Loucy (cell line): ENCODE measurements at regions not wholly inside any gene's neighbourhood (a gene's known extent, or its start where the extent isn't known, plus 50 kb on each side); places are given as distances from the start of the nearest gene placed in this dataset.

Experiments used
- H2AFZ ChIP-seq: fragments of 200-600 bp; sonication (generic); 2 replicates; pipeline ENCODE4 v1.6.0; 2016; ENCODE audit warnings: antibody characterized with exemption, mild to moderate bottlenecking, low read length, moderate library complexity
- H3F3A ChIP-seq: fragments of 200-600 bp; 2 replicates; pipeline ENCODE4 v1.6.0; 2016; ENCODE audit warnings: antibody characterized with exemption, low read depth, mild to moderate bottlenecking
- H3K27me3 ChIP-seq: fragments of 200-600 bp; sonication (generic); 2 replicates; pipeline ENCODE4 v1.6.1; 2014; ENCODE audit warnings: low read length, mild to moderate bottlenecking; ENCODE audit not compliant: insufficient read depth, poor library complexity, severe bottlenecking
- H3K36me3 ChIP-seq: fragments of 200-600 bp; sonication (generic); 2 replicates; pipeline ENCODE4 v1.6.1; 2016; ENCODE audit warnings: low read length; ENCODE audit not compliant: insufficient read depth
- H3K4me1 ChIP-seq: fragments of 200-600 bp; sonication (generic); 2 replicates; pipeline ENCODE4 v1.5.1; 2014; ENCODE audit warnings: low read length, mild to moderate bottlenecking; ENCODE audit not compliant: insufficient read depth, poor library complexity, severe bottlenecking
- H3K4me2 ChIP-seq: fragments of 200-600 bp; sonication (generic); 2 replicates; pipeline ENCODE4 v1.6.0; 2014; ENCODE audit warnings: antibody characterized with exemption, low read length, low read depth, mild to moderate bottlenecking; ENCODE audit not compliant: poor library complexity, severe bottlenecking
- H3K4me3 ChIP-seq: fragments of 200-600 bp; sonication (generic); 2 replicates; pipeline ENCODE4 v1.5.1; 2014; ENCODE audit warnings: low read length, mild to moderate bottlenecking, mixed read lengths; ENCODE audit not compliant: poor library complexity, severe bottlenecking
- H3K79me2 ChIP-seq: fragments of 200-600 bp; sonication (generic); 2 replicates; pipeline ENCODE4 v1.6.1; 2014; ENCODE audit warnings: low read length; ENCODE audit not compliant: insufficient read depth
- H3K9ac ChIP-seq: fragments of 200-600 bp; sonication (generic); 2 replicates; pipeline ENCODE4 v1.6.0; 2014; ENCODE audit warnings: mild to moderate bottlenecking, low read depth, low read length, moderate library complexity; ENCODE audit not compliant: poor library complexity, severe bottlenecking
- H3K9me2 ChIP-seq: fragments of 200-600 bp; sonication (generic); replicated peaks from 2 replicates; pipeline ENCODE4 v1.6.1; 2016; ENCODE audit warnings: low read depth, low read length, mixed read lengths
- H3K9me3 ChIP-seq: fragments of 200-600 bp; sonication (generic); 2 replicates; pipeline ENCODE4 v1.6.1; 2014; ENCODE audit warnings: mild to moderate bottlenecking, antibody characterized with exemption, low read length, low read depth; ENCODE audit not compliant: insufficient read depth
- H4K20me1 ChIP-seq: fragments of 200-600 bp; sonication (generic); 2 replicates; pipeline ENCODE4 v1.6.0; 2014; ENCODE audit warnings: antibody characterized with exemption, low read length, mild to moderate bottlenecking; ENCODE audit not compliant: insufficient read depth, poor library complexity, severe bottlenecking
- CTCF ChIP-seq: fragments of 200-600 bp; sonication (generic); conservative IDR thresholded peaks from 2 replicates; pipeline ENCODE4 v1.5.1; 2014; ENCODE audit warnings: mild to moderate bottlenecking, antibody characterized with exemption, low read length
- EZH2phosphoT487 ChIP-seq: fragments of 200-600 bp; IDR thresholded peaks from 2 replicates; pipeline ENCODE4 v1.6.1; 2018; ENCODE audit warnings: antibody characterized with exemption, mild to moderate bottlenecking, moderate library complexity, borderline replicate concordance

GRCh38 chr5:34504967-34505366 lies 151.2 kb upstream of the RAI14 start:
- Histone ChIP-seq H3K9me3 (no peaks in the 10 kb centered on the region), H3K9ac (no peak overlapping the region), H3K4me3 (no peak overlapping the region), H2AFZ (no peak overlapping the region), H3K9me2 (no peaks in the 10 kb centered on the region), H3K79me2 (no peaks in the 10 kb centered on the region), H3K4me1 (no peaks in the 10 kb centered on the region), H3K4me2 (no peak overlapping the region), H3K27me3 (no peaks in the 10 kb centered on the region), H4K20me1 (no peaks in the 10 kb centered on the region), H3K36me3 (no peaks in the 10 kb centered on the region), H3F3A (no peaks in the 10 kb centered on the region)
- TF ChIP-seq CTCF (no peak), EZH2phosphoT487 (no peak)

GRCh38 chr5:34505731-34506130 lies 150.4 kb upstream of the RAI14 start:
- Histone ChIP-seq H3F3A (no peaks in the 10 kb centered on the region), H4K20me1 (no peaks in the 10 kb centered on the region), H3K36me3 (no peaks in the 10 kb centered on the region), H3K4me1 (no peaks in the 10 kb centered on the region), H3K27me3 (no peaks in the 10 kb centered on the region), H3K9ac (no peak overlapping the region), H3K79me2 (no peaks in the 10 kb centered on the region), H3K4me3 (no peak overlapping the region), H3K4me2 (no peak overlapping the region), H3K9me3 (no peaks in the 10 kb centered on the region), H3K9me2 (no peaks in the 10 kb centered on the region), H2AFZ (no peak overlapping the region)
- no peak for TF ChIP-seq EZH2phosphoT487
- no peak for TF ChIP-seq CTCF

- Histone ChIP-seq H3K9me3 (no peaks in the 10 kb centered on the region), H3K9ac (no peak overlapping the region), H3K4me3 (no peak overlapping the region), H3K4me1 (no peaks in the 10 kb centered on the region), H3K27me3 (no peaks in the 10 kb centered on the region), H3K79me2 (no peaks in the 10 kb centered on the region), H4K20me1 (no peaks in the 10 kb centered on the region), H3K9me2 (no peaks in the 10 kb centered on the region), H3K4me2 (no peak overlapping the region), H3F3A (no peaks in the 10 kb centered on the region), H3K36me3 (no peaks in the 10 kb centered on the region), H2AFZ (no peak overlapping the region)
- no peak for TF ChIP-seq EZH2phosphoT487
- TF ChIP-seq CTCF, result no peak
Observed at GRCh38 chr5:34507933-34508332, 148.2 kb upstream of the RAI14 start.
